Fibroblast of lung (primary cell): ENCODE measurements at regions not wholly inside any gene's neighbourhood (a gene's known extent, or its start where the extent isn't known, plus 50 kb on each side); places are given as distances from the start of the nearest gene placed in this dataset.
"Not testable (repeated sequence)": the region's sequence is repeated elsewhere in the genome, so short reads cannot be mapped to it uniquely, and the experiment has no call there.

Experiments
- CTCF ChIP-seq, 2 donors: IDR thresholded peaks in 1 of 2; conservative IDR thresholded peaks in 1 of 2; 1 replicate in 1 of 2; 2 replicates in 1 of 2; pipeline ENCODE4 v1.5.1; 2011 to 2012; ENCODE audit warnings: low read length in 2 of 2, control low read depth in 1 of 2, inconsistent platforms in 1 of 2, low read depth in 1 of 2, mild to moderate bottlenecking in 1 of 2
- EZH2 ChIP-seq: IDR thresholded peaks from 2 replicates; pipeline ENCODE4 v1.5.1; 2012; ENCODE audit warnings: low read length, control low read depth, mild to moderate bottlenecking; ENCODE audit errors: missing control alignments

GRCh38 chr16:15307184-15307583 is 70.9 kb downstream of the NPIPA5 start:
- TF ChIP-seq CTCF (conservative IDR thresholded peaks at IDR 0.05 in 1 of 2, IDR thresholded peaks at IDR 0.05 in 1 of 2; ENCODE audit: low read depth in 1 of 2, low read length in 2 of 2); EZH2: not testable (repeated sequence)
